ENCODE measurements at regions not wholly inside any gene's neighbourhood (a gene's known extent, or its start where the extent isn't known, plus 50 kb on each side); places are given as distances from the start of the nearest gene placed in this dataset.

DNA sequence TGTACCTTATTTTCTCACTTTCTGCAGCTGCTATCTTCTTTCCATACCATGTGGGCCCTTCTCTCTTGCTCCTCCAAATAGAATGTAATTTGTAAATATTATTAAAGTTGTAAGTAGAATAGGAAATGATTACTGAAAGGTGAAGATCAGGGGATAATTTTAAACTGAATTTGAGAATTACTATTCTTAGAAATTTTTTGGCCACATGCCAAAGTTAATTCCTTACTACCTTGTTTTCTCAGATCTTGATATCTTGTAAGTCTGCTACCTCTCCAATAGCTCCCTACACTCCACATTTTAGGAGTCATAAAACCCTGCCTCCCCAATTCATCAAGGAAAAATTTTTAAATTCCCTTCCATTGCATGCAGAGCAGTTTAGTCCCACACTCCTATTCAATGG is 442.7 kb downstream of the SATB2 start:
- TF ChIP-seq, protein P1, sequence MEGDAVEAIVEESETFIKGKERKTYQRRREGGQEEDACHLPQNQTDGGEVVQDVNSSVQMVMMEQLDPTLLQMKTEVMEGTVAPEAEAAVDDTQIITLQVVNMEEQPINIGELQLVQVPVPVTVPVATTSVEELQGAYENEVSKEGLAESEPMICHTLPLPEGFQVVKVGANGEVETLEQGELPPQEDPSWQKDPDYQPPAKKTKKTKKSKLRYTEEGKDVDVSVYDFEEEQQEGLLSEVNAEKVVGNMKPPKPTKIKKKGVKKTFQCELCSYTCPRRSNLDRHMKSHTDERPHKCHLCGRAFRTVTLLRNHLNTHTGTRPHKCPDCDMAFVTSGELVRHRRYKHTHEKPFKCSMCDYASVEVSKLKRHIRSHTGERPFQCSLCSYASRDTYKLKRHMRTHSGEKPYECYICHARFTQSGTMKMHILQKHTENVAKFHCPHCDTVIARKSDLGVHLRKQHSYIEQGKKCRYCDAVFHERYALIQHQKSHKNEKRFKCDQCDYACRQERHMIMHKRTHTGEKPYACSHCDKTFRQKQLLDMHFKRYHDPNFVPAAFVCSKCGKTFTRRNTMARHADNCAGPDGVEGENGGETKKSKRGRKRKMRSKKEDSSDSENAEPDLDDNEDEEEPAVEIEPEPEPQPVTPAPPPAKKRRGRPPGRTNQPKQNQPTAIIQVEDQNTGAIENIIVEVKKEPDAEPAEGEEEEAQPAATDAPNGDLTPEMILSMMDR (IDR thresholded peaks at IDR 0.05) = no peak
- Histone ChIP-seq H3K27ac (no peak overlapping the region), H3K4me3 (no peak overlapping the region)
- DNase-seq (ENCODE audit: low spot score) = no peak

DNA sequence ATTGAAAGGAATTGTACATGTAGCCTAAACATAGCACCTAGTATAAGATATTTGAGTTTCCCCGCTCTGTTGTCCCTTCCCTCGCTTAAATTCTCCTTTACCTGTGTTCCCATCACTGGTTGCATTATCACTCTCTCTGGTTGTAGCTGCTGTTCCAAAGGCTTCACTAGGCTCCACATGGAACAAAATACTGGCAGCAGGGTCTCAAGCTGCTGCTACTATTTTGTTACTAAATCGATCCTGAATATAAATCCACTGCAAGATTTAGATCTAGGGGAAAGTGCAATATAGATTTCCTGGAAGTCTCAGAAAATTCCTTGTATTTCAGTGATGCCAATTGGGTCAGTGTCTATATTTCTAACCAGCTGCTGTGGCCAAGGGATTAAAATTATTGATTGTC is 443.5 kb downstream of the SATB2 start:
- Histone ChIP-seq H3K4me3 (no peak overlapping the region), H3K27ac (no peak overlapping the region)
- DNase-seq (ENCODE audit: low spot score) = no peak
- TF ChIP-seq, protein P1 (IDR thresholded peaks at IDR 0.05) = no peak

DNA sequence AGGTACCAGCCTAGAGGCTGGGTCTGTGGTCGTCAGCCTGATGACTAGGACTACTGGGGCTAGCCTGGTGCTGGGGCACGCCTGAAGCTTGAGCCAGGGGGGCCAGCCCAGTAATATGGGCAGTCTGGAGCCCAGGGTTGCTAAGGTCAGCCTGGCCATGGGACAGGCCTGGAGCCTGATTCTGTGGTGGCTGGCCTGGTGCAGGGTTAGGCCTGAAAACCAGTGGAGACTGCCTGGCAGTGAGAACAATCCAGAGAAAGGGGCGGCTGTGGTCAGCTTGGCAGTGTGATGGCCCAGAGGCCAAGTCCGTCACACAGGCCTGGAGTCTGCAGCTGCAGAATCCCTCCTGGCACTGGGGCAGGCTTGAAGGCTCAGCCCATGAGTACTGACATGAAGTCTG is 445.8 kb downstream of the SATB2 start:
- H3K4me3 ChIP-seq = no peak overlapping the region
- TF ChIP-seq, protein P1 (IDR thresholded peaks at IDR 0.05) = no peak
- DNase-seq (ENCODE audit: low spot score) = no peak
- H3K27ac ChIP-seq = no peak overlapping the region

DNA sequence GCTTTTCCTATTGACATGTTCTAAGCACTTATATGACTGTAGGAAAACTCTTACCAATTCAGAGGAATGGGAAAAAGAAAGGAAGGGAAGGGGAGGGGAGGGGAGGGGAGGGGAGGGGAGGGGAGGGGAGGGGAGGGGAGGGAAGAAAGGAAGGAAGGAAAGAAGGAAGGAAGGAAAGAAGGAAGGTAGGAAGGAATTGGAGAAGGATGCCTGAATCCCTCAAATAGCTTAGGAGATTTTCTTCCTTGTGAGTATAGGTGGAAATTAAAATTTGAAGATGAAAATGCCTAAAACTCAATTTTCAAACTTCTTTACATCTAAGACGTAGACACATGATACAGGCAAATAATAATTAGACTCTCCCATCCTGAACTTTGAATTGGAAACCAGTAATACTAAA is 463.1 kb downstream of the SATB2 start:
- Histone ChIP-seq H3K27ac (no peak overlapping the region), H3K4me3 (no peak overlapping the region)
- no peak for DNase-seq (ENCODE audit: low spot score)
- TF ChIP-seq, protein P1 (IDR thresholded peaks at IDR 0.05) = no peak

DNA sequence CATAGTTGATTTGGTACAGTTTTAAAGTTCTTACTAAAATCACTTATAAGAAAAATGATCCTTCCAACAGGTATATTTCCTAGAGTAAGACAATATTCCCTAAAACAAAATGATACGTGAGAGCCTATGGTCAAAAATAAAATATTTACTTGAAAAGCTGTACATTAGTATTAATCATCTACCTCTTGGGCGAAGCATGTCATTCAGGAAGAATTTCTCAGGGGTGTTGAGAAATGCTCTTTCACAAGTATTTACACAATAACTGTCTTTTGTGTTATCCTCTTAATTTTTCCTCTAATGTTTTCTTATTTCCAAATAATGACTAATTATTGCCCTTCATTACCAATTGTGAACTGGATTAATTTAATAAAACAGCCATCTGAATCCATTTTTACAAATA is 466.3 kb downstream of the SATB2 start:
- Histone ChIP-seq H3K27ac (no peak overlapping the region), H3K4me3 (no peak overlapping the region)
- TF ChIP-seq, protein P1 (IDR thresholded peaks at IDR 0.05) = no peak
- DNase-seq (ENCODE audit: low spot score) = no peak

DNA sequence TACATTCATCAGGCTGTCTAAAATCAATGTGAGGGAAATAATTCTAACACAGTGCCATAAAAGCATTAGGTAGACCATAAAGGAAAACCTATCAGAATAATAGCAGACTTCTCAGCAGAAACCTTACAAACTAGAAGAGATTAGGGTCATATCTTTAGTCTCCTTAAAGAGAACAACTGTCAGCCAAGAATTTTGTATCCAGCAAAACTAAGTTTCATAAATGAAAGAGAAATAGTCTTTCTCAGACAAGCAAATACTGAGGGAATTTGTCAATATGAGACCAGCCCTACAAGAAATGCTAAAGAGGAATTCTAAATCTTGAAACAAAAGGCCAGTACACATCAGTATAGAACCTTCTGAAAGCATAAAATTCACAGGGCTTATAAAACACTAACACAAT is 482.0 kb downstream of the SATB2 start:
- DNase-seq (ENCODE audit: low spot score) = no peak
- TF ChIP-seq, protein P1 (IDR thresholded peaks at IDR 0.05) = no peak
- no peak overlapping the region for H3K27ac ChIP-seq
- H3K4me3 ChIP-seq = no peak overlapping the region

DNA sequence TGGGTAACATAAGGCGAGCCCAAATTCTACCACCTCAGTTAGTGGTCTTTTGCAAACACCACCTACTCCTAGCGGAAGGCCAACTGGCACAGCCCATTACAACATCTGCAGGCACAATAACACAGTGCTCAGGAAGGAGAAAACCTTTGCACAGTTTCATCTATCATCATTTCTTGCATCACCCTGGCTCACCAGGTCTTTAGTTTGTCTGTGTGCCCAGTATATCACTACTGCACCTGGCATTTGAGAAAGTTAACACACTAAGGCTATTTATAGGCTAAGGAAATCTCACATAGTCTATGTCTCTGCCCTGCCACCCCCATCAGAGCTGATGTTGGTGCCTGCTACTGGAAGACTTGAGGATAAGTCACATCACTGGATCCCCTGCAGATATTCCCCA is 484.0 kb downstream of the SATB2 start:
- Histone ChIP-seq H3K4me3 (no peak overlapping the region), H3K27ac (no peak overlapping the region)
- no peak for DNase-seq (ENCODE audit: low spot score)
- TF ChIP-seq, protein P1 (IDR thresholded peaks at IDR 0.05) = no peak
